Liver (tissue), 8 donors: ENCODE measurements at regions not wholly inside any gene's neighbourhood (a gene's known extent, or its start where the extent isn't known, plus 50 kb on each side); places are given as distances from the start of the nearest gene placed in this dataset.

Experiments used
- DNase-seq: peaks from one replicate; pipeline ENCODE4 v3.0.0-alpha.2; 2017; ENCODE audit warnings: low spot score
- H3K27ac ChIP-seq, 2 donors: one replicate each; pipeline ENCODE4 v1.7.0; 2013; ENCODE audit warnings: inconsistent platforms in 2 of 2, low read length in 2 of 2, control low read depth in 1 of 2, low read depth in 1 of 2, mild to moderate bottlenecking in 1 of 2
- H3K27me3 ChIP-seq, 4 donors: one replicate each; pipeline versions ENCODE4 v1.6.1 to v1.7.0; 2013; ENCODE audit warnings: low read length in 3 of 4, inconsistent platforms in 1 of 4, mild to moderate bottlenecking in 1 of 4, moderate library complexity in 1 of 4; ENCODE audit not compliant: control insufficient read depth in 4 of 4, insufficient read depth in 4 of 4
- H3K36me3 ChIP-seq, 4 donors: one replicate each; pipeline versions ENCODE4 v1.6.1 to v1.7.0; 2013; ENCODE audit warnings: low read length in 3 of 4, mild to moderate bottlenecking in 3 of 4, low read depth in 1 of 4, moderate library complexity in 1 of 4; ENCODE audit not compliant: control insufficient read depth in 4 of 4, insufficient read depth in 3 of 4
- H3K4me1 ChIP-seq, 4 donors: one replicate each; pipeline versions ENCODE4 v1.6.1 to v1.7.0; 2013; ENCODE audit warnings: low read length in 3 of 4, mild to moderate bottlenecking in 3 of 4, moderate library complexity in 1 of 4; ENCODE audit not compliant: control insufficient read depth in 4 of 4, insufficient read depth in 4 of 4
- H3K4me3 ChIP-seq, 3 donors: one replicate each; pipeline versions ENCODE4 v1.6.1 to v1.7.0; 2013; ENCODE audit warnings: low read length in 3 of 3, control low read depth in 1 of 3, low read depth in 1 of 3, mild to moderate bottlenecking in 1 of 3
- H3K9ac ChIP-seq, 2 donors: one replicate each; pipeline ENCODE4 v1.7.0; 2013; ENCODE audit warnings: low read length in 2 of 2, mild to moderate bottlenecking in 2 of 2, moderate library complexity in 2 of 2, control low read depth in 1 of 2, low read depth in 1 of 2
- H3K9me3 ChIP-seq, 4 donors: one replicate each; pipeline versions ENCODE4 v1.6.1 to v1.7.0; 2013; ENCODE audit warnings: low read length in 3 of 4; ENCODE audit not compliant: control insufficient read depth in 4 of 4
- CTCF ChIP-seq: fragments of 150-350 bp; IDR thresholded peaks from 2 replicates; pipeline ENCODE4 v1.5.1; 2017; ENCODE audit warnings: improper control_type of control experiment, low read depth, low read length; ENCODE audit not compliant: missing input control
- EGR1 ChIP-seq, 2 donors: IDR thresholded peaks; 2 replicates each; pipeline ENCODE4 v1.6.1; 2016 to 2018; ENCODE audit warnings: antibody characterized with exemption in 2 of 2, low read depth in 2 of 2
- FOXA1 ChIP-seq: IDR thresholded peaks from 2 replicates; pipeline ENCODE4 v1.6.1; 2016; ENCODE audit warnings: antibody characterized with exemption
- FOXA2 ChIP-seq: IDR thresholded peaks from 2 replicates; pipeline ENCODE4 v1.6.1; 2016; ENCODE audit warnings: antibody characterized with exemption
- GABPA ChIP-seq, 2 donors: IDR thresholded peaks in 1 of 2; conservative IDR thresholded peaks in 1 of 2; 2 replicates each; pipeline ENCODE4 v1.6.1; 2016; ENCODE audit warnings: antibody characterized with exemption in 2 of 2, mild to moderate bottlenecking in 1 of 2, moderate library complexity in 1 of 2
- HNF4G ChIP-seq: IDR thresholded peaks from 2 replicates; pipeline ENCODE4 v1.6.1; 2016; ENCODE audit warnings: antibody characterized with exemption
- JUND ChIP-seq, 2 donors: IDR thresholded peaks; 2 replicates each; pipeline ENCODE4 v1.6.1; 2016; ENCODE audit warnings: antibody characterized with exemption in 2 of 2
- NR2F2 ChIP-seq: IDR thresholded peaks from 2 replicates; pipeline ENCODE4 v1.6.1; 2016; ENCODE audit warnings: antibody characterized with exemption
- RAD21 ChIP-seq, 2 donors: IDR thresholded peaks; 2 replicates each; pipeline ENCODE4 v1.6.1; 2016; ENCODE audit warnings: antibody characterized with exemption in 2 of 2, mild to moderate bottlenecking in 2 of 2
- SP1 ChIP-seq: IDR thresholded peaks from 2 replicates; pipeline ENCODE4 v1.6.1; 2018; ENCODE audit warnings: antibody characterized with exemption, mild to moderate bottlenecking
- TAF1 ChIP-seq: conservative IDR thresholded peaks from 2 replicates; pipeline ENCODE4 v1.6.1; 2016; ENCODE audit warnings: antibody characterized with exemption, mild to moderate bottlenecking
- YY1 ChIP-seq: IDR thresholded peaks from 2 replicates; pipeline ENCODE4 v1.6.1; 2016; ENCODE audit warnings: antibody characterized with exemption, mild to moderate bottlenecking
- WGBS: extraction: QIAGEN DNeasy Blood & Tissue Kit; methylation state at CpG from one replicate; pipeline ENCODE4 v1.1.7; 2013; 5-methylcytosine and 5-hydroxymethylcytosine counted together
- TF ChIP-seq, protein P1 (sequence below): IDR thresholded peaks from 2 replicates; pipeline ENCODE4 v1.6.1; 2016; ENCODE audit warnings: antibody characterized with exemption
- TF ChIP-seq, protein P2 (sequence below): IDR thresholded peaks from 2 replicates; pipeline ENCODE4 v1.6.1; 2016; ENCODE audit warnings: antibody characterized with exemption
- TF ChIP-seq, protein P3 (sequence below): IDR thresholded peaks from 2 replicates; pipeline ENCODE4 v1.6.1; 2016; ENCODE audit warnings: antibody characterized with exemption
- donor health status: healthy.
- donor health status: healthy.
- donor health status: healthy.
- donor health status: healthy.
- donor health status: healthy.

DNA sequence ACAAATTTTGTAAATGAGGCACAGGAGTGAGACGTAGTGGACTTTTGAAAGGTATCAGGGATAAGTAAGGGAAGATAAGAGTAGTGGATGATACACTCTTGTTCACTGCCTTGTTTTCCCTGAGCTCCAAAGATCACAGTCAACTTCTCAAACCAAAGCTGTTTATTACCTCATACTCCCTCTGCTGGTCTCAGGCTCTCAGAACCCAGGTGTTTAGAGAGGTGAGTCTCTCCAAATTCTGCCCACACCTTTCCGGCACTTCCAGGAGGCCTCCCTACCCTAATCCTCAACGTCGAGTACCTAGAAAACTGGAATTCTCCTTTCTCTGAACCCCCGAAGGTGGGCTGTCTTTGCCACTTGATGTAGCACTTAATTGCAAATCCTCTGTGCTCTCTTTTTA is 621.1 kb downstream of the BCL11A start:
- Histone ChIP-seq H3K36me3 (no peaks in the 10 kb centered on the region), H3K9me3 (no peaks in the 10 kb centered on the region), H3K4me1 (no peaks in the 10 kb centered on the region), H3K9ac (no peak overlapping the region), H3K27me3 (no peaks in the 10 kb centered on the region), H3K4me3 (no peak overlapping the region), H3K27ac (no peak overlapping the region)
- WGBS, result 76% methylated on average over 5 of the region's 5 CpGs
- TF ChIP-seq SP1 (no peak), FOXA1 (no peak), YY1 (no peak)
- TF ChIP-seq, protein P1, sequence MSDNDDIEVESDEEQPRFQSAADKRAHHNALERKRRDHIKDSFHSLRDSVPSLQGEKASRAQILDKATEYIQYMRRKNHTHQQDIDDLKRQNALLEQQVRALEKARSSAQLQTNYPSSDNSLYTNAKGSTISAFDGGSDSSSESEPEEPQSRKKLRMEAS, result no peak
- TF ChIP-seq, protein P2, sequence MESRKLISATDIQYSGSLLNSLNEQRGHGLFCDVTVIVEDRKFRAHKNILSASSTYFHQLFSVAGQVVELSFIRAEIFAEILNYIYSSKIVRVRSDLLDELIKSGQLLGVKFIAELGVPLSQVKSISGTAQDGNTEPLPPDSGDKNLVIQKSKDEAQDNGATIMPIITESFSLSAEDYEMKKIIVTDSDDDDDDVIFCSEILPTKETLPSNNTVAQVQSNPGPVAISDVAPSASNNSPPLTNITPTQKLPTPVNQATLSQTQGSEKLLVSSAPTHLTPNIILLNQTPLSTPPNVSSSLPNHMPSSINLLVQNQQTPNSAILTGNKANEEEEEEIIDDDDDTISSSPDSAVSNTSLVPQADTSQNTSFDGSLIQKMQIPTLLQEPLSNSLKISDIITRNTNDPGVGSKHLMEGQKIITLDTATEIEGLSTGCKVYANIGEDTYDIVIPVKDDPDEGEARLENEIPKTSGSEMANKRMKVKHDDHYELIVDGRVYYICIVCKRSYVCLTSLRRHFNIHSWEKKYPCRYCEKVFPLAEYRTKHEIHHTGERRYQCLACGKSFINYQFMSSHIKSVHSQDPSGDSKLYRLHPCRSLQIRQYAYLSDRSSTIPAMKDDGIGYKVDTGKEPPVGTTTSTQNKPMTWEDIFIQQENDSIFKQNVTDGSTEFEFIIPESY, result no peak
- TF ChIP-seq, protein P3, sequence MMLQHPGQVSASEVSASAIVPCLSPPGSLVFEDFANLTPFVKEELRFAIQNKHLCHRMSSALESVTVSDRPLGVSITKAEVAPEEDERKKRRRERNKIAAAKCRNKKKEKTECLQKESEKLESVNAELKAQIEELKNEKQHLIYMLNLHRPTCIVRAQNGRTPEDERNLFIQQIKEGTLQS, result no peak
- no peak for DNase-seq

- no peaks in the 10 kb centered on the region for H3K27me3 ChIP-seq
- no peaks in the 10 kb centered on the region for H3K36me3 ChIP-seq
- no peak for DNase-seq
- no peaks in the 10 kb centered on the region for H3K9me3 ChIP-seq
- 74% methylated on average over 4 of the region's 4 CpGs for WGBS
- TF ChIP-seq RAD21 (IDR thresholded peaks at IDR 0.05) (no peak), NR2F2 (no peak)
- TF ChIP-seq, protein P2, result no peak
- TF ChIP-seq, protein P3, result no peak
- no peak overlapping the region for H3K27ac ChIP-seq
- H3K4me1 ChIP-seq, result no peaks in the 10 kb centered on the region
- no peak overlapping the region for H3K4me3 ChIP-seq
- H3K9ac ChIP-seq, result no peak overlapping the region
Observed at GRCh38 chr2:59930430-59930829, 623.0 kb downstream of the BCL11A start.

DNA sequence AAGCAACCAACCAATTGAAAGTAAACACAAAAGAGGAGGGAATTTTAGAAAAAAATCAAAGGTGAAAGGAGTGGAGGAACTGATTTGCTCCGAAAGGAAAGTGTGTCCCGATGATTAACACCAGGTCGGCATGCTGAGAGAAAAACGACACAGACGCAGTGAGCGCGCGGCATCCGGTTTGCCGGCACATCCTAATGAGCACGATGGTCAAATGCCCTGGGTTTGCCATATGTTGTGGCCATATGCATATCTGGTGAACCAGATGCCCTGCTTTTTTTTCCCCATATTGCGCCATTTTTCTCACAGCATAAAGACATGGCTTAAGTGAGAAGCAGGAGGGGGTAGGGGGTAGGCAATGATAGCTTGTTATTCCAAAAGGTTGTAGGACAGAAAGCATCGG is 626.7 kb downstream of the BCL11A start:
- H3K9me3 ChIP-seq, result no peaks in the 10 kb centered on the region
- H3K27me3 ChIP-seq, result no peaks in the 10 kb centered on the region
- no peaks in the 10 kb centered on the region for H3K4me1 ChIP-seq
- 94% methylated on average over 13 of the region's 13 CpGs for WGBS
- no peak overlapping the region for H3K27ac ChIP-seq
- H3K4me3 ChIP-seq, result no peak overlapping the region
- H3K9ac ChIP-seq, result no peak overlapping the region
- H3K36me3 ChIP-seq, result no peaks in the 10 kb centered on the region
- DNase-seq, result no peak
- TF ChIP-seq, protein P3, result no peak
- no peak for TF ChIP-seq RAD21 (IDR thresholded peaks at IDR 0.05)
- TF ChIP-seq YY1, result no peak
- TF ChIP-seq, protein P2, result no peak
- TF ChIP-seq GABPA (IDR thresholded peaks at IDR 0.05 in 1 of 2, conservative IDR thresholded peaks at IDR 0.05 in 1 of 2), result no peak
- no peak for TF ChIP-seq HNF4G
- TF ChIP-seq NR2F2, result no peak
- no peak for TF ChIP-seq FOXA2
- TF ChIP-seq CTCF, result no peak
- no peak for TF ChIP-seq JUND (IDR thresholded peaks at IDR 0.05)
- TF ChIP-seq TAF1, result no peak
- TF ChIP-seq EGR1 (IDR thresholded peaks at IDR 0.05; ENCODE audit: low read depth in 2 of 2), result no peak
